SU-DHL-6 (cell line): ENCODE measurements at regions not wholly inside any gene's neighbourhood (a gene's known extent, or its start where the extent isn't known, plus 50 kb on each side); places are given as distances from the start of the nearest gene placed in this dataset.

ENCODE experiments used
- H2AFZ ChIP-seq: fragments of 200-600 bp; sonication (generic); 2 replicates; pipeline ENCODE4 v1.6.1; 2014; ENCODE audit warnings: low read depth, mild to moderate bottlenecking, moderate library complexity, mixed read lengths, antibody characterized with exemption, low read length; ENCODE audit not compliant: severe bottlenecking
- H3F3A ChIP-seq: fragments of 200-600 bp; shearing (Covaris generic); 2 replicates; pipeline ENCODE4 v1.6.0; 2016; ENCODE audit warnings: antibody characterized with exemption, mild to moderate bottlenecking; ENCODE audit not compliant: insufficient read depth
- H3K27ac ChIP-seq: fragments of 200-600 bp; sonication (generic); 2 replicates; pipeline ENCODE4 v1.5.1; 2016; ENCODE audit warnings: low read depth, mild to moderate bottlenecking, low read length, moderate library complexity, mixed read lengths
- H3K27me3 ChIP-seq: fragments of 200-600 bp; sonication (generic), shearing (Covaris generic); 2 replicates; pipeline ENCODE4 v1.6.0; 2014; ENCODE audit warnings: mild to moderate bottlenecking, low read length
- H3K36me3 ChIP-seq: fragments of 200-600 bp; sonication (generic); 2 replicates; pipeline ENCODE4 v1.6.1; 2014; ENCODE audit warnings: mild to moderate bottlenecking, low read length, mixed read lengths
- H3K4me2 ChIP-seq: fragments of 300-600, 200-600 bp; shearing (Covaris generic), sonication (generic); 2 replicates; pipeline ENCODE4 v1.6.0; 2014; ENCODE audit warnings: low read length, low read depth, mild to moderate bottlenecking; ENCODE audit not compliant: poor library complexity, severe bottlenecking
- H3K4me3 ChIP-seq: fragments of 200-600 bp; sonication (generic); 2 replicates; pipeline ENCODE4 v1.5.1; 2014; ENCODE audit warnings: antibody characterized with exemption, low read length, mild to moderate bottlenecking, mixed read lengths; ENCODE audit not compliant: insufficient read depth, poor library complexity, severe bottlenecking
- H3K79me2 ChIP-seq: fragments of 200-600 bp; sonication (generic); 2 replicates; pipeline ENCODE4 v1.6.1; 2014; ENCODE audit warnings: mild to moderate bottlenecking, low read length, moderate library complexity; ENCODE audit not compliant: insufficient read depth
- H3K9ac ChIP-seq: fragments of 200-600 bp; sonication (generic); 2 replicates; pipeline ENCODE4 v1.7.0; 2014; ENCODE audit warnings: mild to moderate bottlenecking, low read length
- H3K9me2 ChIP-seq: fragments of 200-600 bp; sonication (generic); replicated peaks from 2 replicates; pipeline ENCODE4 v1.6.1; 2014; ENCODE audit warnings: low read length; ENCODE audit not compliant: insufficient read depth
- H3K9me3 ChIP-seq: fragments of 200-600 bp; sonication (generic); 2 replicates; pipeline ENCODE4 v1.6.1; 2014; ENCODE audit warnings: low read length, mixed read lengths; ENCODE audit not compliant: insufficient read depth
- H4K20me1 ChIP-seq: fragments of 200-600 bp; sonication (generic); 2 replicates; pipeline ENCODE4 v1.6.1; 2014; ENCODE audit warnings: low read depth, mild to moderate bottlenecking, antibody characterized with exemption, low read length, moderate library complexity, mixed read lengths
- EZH2phosphoT487 ChIP-seq: fragments of 200-600 bp; sonication (generic), shearing (Covaris generic); conservative IDR thresholded peaks from 2 replicates; pipeline ENCODE4 v1.6.1; 2018; ENCODE audit warnings: mild to moderate bottlenecking, antibody characterized with exemption, low read length, moderate library complexity, mixed read lengths
- TF ChIP-seq, protein P1 (sequence below): fragments of 200-600 bp; sonication (generic); IDR thresholded peaks from one replicate; pipeline ENCODE4 v1.5.1; 2017; ENCODE audit warnings: antibody characterized with exemption, mild to moderate bottlenecking, low read length, moderate library complexity; ENCODE audit not compliant: insufficient read depth, poor library complexity, severe bottlenecking

DNA sequence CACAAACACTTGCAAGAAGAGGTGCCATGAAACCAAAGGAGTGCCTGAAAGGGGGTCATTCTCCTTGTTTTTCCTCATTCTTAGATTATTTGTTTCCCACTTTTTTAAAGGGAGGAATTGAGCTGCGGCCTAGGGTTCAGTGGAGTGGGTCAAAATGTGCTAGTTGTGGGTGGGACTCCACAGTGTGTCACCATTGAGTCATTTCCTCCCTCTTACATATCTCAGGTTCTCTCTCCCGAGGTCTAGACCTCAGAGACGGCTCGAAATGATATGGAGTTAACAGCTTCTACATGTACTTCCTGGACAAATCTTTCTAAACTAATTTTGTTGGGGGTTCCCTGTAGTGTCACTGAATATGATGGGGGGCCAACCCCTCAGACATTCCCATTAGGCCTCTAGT, 328.4 kb upstream of the SPANXN1 start:
- H4K20me1 ChIP-seq, result no peaks in the 10 kb centered on the region
- no peaks in the 10 kb centered on the region for H3K9me3 ChIP-seq
- no peak overlapping the region for H3K4me2 ChIP-seq
- TF ChIP-seq, protein P1, sequence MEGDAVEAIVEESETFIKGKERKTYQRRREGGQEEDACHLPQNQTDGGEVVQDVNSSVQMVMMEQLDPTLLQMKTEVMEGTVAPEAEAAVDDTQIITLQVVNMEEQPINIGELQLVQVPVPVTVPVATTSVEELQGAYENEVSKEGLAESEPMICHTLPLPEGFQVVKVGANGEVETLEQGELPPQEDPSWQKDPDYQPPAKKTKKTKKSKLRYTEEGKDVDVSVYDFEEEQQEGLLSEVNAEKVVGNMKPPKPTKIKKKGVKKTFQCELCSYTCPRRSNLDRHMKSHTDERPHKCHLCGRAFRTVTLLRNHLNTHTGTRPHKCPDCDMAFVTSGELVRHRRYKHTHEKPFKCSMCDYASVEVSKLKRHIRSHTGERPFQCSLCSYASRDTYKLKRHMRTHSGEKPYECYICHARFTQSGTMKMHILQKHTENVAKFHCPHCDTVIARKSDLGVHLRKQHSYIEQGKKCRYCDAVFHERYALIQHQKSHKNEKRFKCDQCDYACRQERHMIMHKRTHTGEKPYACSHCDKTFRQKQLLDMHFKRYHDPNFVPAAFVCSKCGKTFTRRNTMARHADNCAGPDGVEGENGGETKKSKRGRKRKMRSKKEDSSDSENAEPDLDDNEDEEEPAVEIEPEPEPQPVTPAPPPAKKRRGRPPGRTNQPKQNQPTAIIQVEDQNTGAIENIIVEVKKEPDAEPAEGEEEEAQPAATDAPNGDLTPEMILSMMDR, result no peak
- H3K4me3 ChIP-seq, result no peak overlapping the region
- H3F3A ChIP-seq, result no peaks in the 10 kb centered on the region
- no peak overlapping the region for H3K9ac ChIP-seq
- no peaks in the 10 kb centered on the region for H3K27me3 ChIP-seq
- H3K79me2 ChIP-seq, result no peaks in the 10 kb centered on the region
- H3K27ac ChIP-seq, result no peak overlapping the region
- no peaks in the 10 kb centered on the region for H3K9me2 ChIP-seq
- H2AFZ ChIP-seq, result no peak overlapping the region
- no peaks in the 10 kb centered on the region for H3K36me3 ChIP-seq

GRCh38 chrX:144946666-144947065, 300.6 kb upstream of the SPANXN1 start:
- Histone ChIP-seq H3K4me3 (no peak overlapping the region), H3K9ac (no peak overlapping the region), H3F3A (no peaks in the 10 kb centered on the region), H3K9me2 (no peaks in the 10 kb centered on the region), H3K27me3 (no peaks in the 10 kb centered on the region), H2AFZ (no peak overlapping the region), H3K36me3 (no peaks in the 10 kb centered on the region), H3K27ac (no peak overlapping the region), H3K79me2 (no peaks in the 10 kb centered on the region), H3K9me3 (no peaks in the 10 kb centered on the region), H4K20me1 (no peaks in the 10 kb centered on the region), H3K4me2 (no peak overlapping the region)
- TF ChIP-seq, protein P1, result no peak
- TF ChIP-seq EZH2phosphoT487, result no peak
